Skin of body (tissue), 1 donor: ENCODE measurements at regions not wholly inside any gene's neighbourhood (a gene's known extent, or its start where the extent isn't known, plus 50 kb on each side); places are given as distances from the start of the nearest gene placed in this dataset.

Experiments used
- DNase-seq: peaks from one replicate; lab custom pipeline; 2025; lab: John Stamatoyannopoulos, UW

- no peak for DNase-seq
These were observed 128.2 kb upstream of the RIPOR2 start for GRCh38 chr6:25064006-25064405.

- DNase-seq, result no peak
These were observed 129.9 kb upstream of the RIPOR2 start for GRCh38 chr6:25065666-25066065.

GRCh38 chr6:25066593-25066992 lies 130.8 kb upstream of the RIPOR2 start:
- DNase-seq, result no peak

GRCh38 chr6:25068866-25069265 lies 133.1 kb upstream of the RIPOR2 start:
- DNase-seq, result no peak

GRCh38 chr6:25070547-25071366 lies 135.0 kb upstream of the RIPOR2 start:
- DNase-seq, result peak; percentile 80

GRCh38 chr6:25078141-25078540 lies 142.4 kb upstream of the RIPOR2 start:
- DNase-seq, result no peak

GRCh38 chr6:25083784-25084507 lies 148.2 kb upstream of the RIPOR2 start:
- DNase-seq, result no peak

- no peak for DNase-seq
These were observed 148.7 kb upstream of the RIPOR2 start for GRCh38 chr6:25084508-25084833.

GRCh38 chr6:25085756-25086155 lies 150.0 kb upstream of the RIPOR2 start:
- DNase-seq, result peak; percentile 22

- no peak for DNase-seq
These were observed 150.8 kb upstream of the RIPOR2 start for GRCh38 chr6:25086500-25087091.

GRCh38 chr6:25088513-25088912 lies 152.8 kb upstream of the RIPOR2 start:
- no peak for DNase-seq

- DNase-seq, result no peak
These were observed 153.7 kb upstream of the RIPOR2 start for GRCh38 chr6:25089442-25089841.

GRCh38 chr6:25094726-25095125 lies 159.0 kb upstream of the RIPOR2 start:
- no peak for DNase-seq

- no peak for DNase-seq
These were observed 164.5 kb upstream of the RIPOR2 start for GRCh38 chr6:25100288-25100687.

GRCh38 chr6:25103603-25104002 lies 167.8 kb upstream of the RIPOR2 start:
- no peak for DNase-seq

GRCh38 chr6:25105070-25105925 lies 169.5 kb upstream of the RIPOR2 start:
- no peak for DNase-seq

- DNase-seq, result no peak
These were observed 171.5 kb upstream of the RIPOR2 start for GRCh38 chr6:25107218-25107617.

GRCh38 chr6:25111782-25112181 lies 167.4 kb upstream of the CARMIL1 start:
- no peak for DNase-seq

- no peak for DNase-seq
These were observed 166.8 kb upstream of the CARMIL1 start for GRCh38 chr6:25112322-25112773.

- DNase-seq, result no peak
These were observed 165.7 kb upstream of the CARMIL1 start for GRCh38 chr6:25113436-25113835.

- no peak for DNase-seq
These were observed 161.1 kb upstream of the CARMIL1 start for GRCh38 chr6:25118038-25118437.

- DNase-seq, result no peak
These were observed 158.0 kb upstream of the CARMIL1 start for GRCh38 chr6:25121186-25121585.
